Progenitor cell of endocrine pancreas (in vitro differentiated cells): ENCODE measurements at regions not wholly inside any gene's neighbourhood (a gene's known extent, or its start where the extent isn't known, plus 50 kb on each side); places are given as distances from the start of the nearest gene placed in this dataset.
A peak's percentile ranks its signal among the peaks of the same experiment; 100 is the strongest.

Experiments
- DNase-seq: peaks from one replicate; pipeline ENCODE4 v3.0.0; 2021; ENCODE audit warnings: low spot score; ENCODE audit not compliant: unreplicated experiment
- H3K27ac Mint-ChIP-seq: 2 replicates; pipeline ENCODE4 v1.8.0; 2021; ENCODE audit warnings: mild to moderate bottlenecking, moderate library complexity, mixed read lengths
- H3K27me3 Mint-ChIP-seq: 2 replicates; pipeline ENCODE4 v1.8.0; 2021; ENCODE audit warnings: mixed read lengths
- H3K36me3 Mint-ChIP-seq: 2 replicates; pipeline ENCODE4 v1.8.0; 2022; ENCODE audit warnings: mixed read lengths; ENCODE audit not compliant: insufficient read depth
- H3K4me1 Mint-ChIP-seq: 2 replicates; pipeline ENCODE4 v1.8.0; 2021; ENCODE audit warnings: low read depth, mixed read lengths
- H3K4me3 Mint-ChIP-seq: 2 replicates; pipeline ENCODE4 v1.8.0; 2021; ENCODE audit warnings: low read depth, mild to moderate bottlenecking, moderate library complexity, mixed read lengths
- H3K9me3 Mint-ChIP-seq: 2 replicates; pipeline ENCODE4 v1.8.0; 2021; ENCODE audit warnings: low read depth, mixed read lengths
- TF ChIP-seq, protein P1 (sequence below): fragments of 200-600 bp; sonication (generic); IDR thresholded peaks from one replicate; pipeline ENCODE4 v1.5.0; 2021; ENCODE audit warnings: antibody characterized with exemption, mild to moderate bottlenecking; ENCODE audit not compliant: unreplicated experiment

- H3K36me3 Mint-ChIP-seq = no peaks in the 10 kb centered on the region
- no peak for DNase-seq
- peak overlapping the region; percentile 93 for H3K27ac Mint-ChIP-seq
- H3K9me3 Mint-ChIP-seq = peaks cover 7% of the 10 kb centered on the region
- H3K4me1 Mint-ChIP-seq = peaks cover 34% of the 10 kb centered on the region
- H3K27me3 Mint-ChIP-seq = no peaks in the 10 kb centered on the region
- TF ChIP-seq, protein P1, sequence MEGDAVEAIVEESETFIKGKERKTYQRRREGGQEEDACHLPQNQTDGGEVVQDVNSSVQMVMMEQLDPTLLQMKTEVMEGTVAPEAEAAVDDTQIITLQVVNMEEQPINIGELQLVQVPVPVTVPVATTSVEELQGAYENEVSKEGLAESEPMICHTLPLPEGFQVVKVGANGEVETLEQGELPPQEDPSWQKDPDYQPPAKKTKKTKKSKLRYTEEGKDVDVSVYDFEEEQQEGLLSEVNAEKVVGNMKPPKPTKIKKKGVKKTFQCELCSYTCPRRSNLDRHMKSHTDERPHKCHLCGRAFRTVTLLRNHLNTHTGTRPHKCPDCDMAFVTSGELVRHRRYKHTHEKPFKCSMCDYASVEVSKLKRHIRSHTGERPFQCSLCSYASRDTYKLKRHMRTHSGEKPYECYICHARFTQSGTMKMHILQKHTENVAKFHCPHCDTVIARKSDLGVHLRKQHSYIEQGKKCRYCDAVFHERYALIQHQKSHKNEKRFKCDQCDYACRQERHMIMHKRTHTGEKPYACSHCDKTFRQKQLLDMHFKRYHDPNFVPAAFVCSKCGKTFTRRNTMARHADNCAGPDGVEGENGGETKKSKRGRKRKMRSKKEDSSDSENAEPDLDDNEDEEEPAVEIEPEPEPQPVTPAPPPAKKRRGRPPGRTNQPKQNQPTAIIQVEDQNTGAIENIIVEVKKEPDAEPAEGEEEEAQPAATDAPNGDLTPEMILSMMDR = no peak
- peak overlapping the region; percentile 31 for H3K4me3 Mint-ChIP-seq
Observed at GRCh38 chr7:4436936-4437335, 245.2 kb upstream of the FOXK1 start.

DNA sequence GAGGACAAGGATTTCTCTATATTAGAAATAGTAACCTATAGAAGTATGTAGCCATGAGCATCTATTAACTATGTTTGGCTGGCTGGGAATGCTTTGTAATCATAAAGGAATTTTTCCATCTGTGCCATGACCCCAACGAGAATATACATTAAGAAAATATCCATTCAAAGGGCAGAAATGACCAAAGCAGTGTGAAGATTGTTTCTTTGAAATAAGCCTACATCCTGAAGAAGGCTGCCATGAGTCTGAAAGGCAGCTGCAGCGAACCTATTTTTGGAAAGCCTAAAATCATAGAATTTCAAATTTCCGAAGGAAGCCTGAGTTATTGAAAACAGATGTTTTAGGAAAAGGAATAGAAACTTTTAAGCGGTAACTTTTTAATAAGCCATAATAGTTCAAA, 244.2 kb upstream of the FOXK1 start:
- Mint-ChIP-seq H3K4me1 (peaks cover 34% of the 10 kb centered on the region), H3K27ac (no peak overlapping the region), H3K27me3 (no peaks in the 10 kb centered on the region), H3K9me3 (peaks cover 4% of the 10 kb centered on the region), H3K36me3 (no peaks in the 10 kb centered on the region), H3K4me3 (no peak overlapping the region)
- no peak for DNase-seq
- TF ChIP-seq, protein P1 = no peak

- Mint-ChIP-seq H3K9me3 (peaks cover 4% of the 10 kb centered on the region), H3K27me3 (no peaks in the 10 kb centered on the region), H3K4me1 (peaks cover 36% of the 10 kb centered on the region), H3K36me3 (no peaks in the 10 kb centered on the region), H3K4me3 (no peak overlapping the region), H3K27ac (no peak overlapping the region)
- TF ChIP-seq, protein P1 = no peak
- no peak for DNase-seq
Observed at GRCh38 chr7:4438723-4439245, 243.3 kb upstream of the FOXK1 start.

DNA sequence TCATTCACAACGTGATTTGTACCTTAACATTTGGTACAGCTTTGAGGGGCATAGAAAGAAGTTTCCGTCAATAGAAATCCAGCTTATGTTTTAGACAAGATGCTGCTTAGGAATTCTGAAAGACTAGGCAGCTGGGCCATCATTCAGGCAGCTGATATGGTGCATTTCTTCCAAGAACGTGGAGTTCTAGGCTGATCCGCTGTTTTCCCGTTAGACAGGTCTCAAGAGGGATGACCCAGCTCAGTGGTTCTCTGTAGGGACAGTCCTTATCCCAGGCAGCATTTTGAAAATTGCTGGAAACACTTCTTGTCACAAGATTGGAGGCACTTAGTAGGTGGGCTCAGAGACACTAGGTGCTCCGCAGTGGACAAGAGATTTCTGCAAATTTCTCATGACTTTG, 242.7 kb upstream of the FOXK1 start:
- Mint-ChIP-seq H3K36me3 (no peaks in the 10 kb centered on the region), H3K27ac (no peak overlapping the region), H3K4me1 (peaks cover 37% of the 10 kb centered on the region), H3K9me3 (peaks cover 4% of the 10 kb centered on the region), H3K4me3 (no peak overlapping the region), H3K27me3 (no peaks in the 10 kb centered on the region)
- TF ChIP-seq, protein P1 = no peak
- no peak for DNase-seq

GRCh38 chr7:4444106-4444505, 238.0 kb upstream of the FOXK1 start:
- DNase-seq = no peak
- Mint-ChIP-seq H3K27me3 (no peaks in the 10 kb centered on the region), H3K9me3 (peaks cover 2% of the 10 kb centered on the region), H3K4me1 (peaks cover 13% of the 10 kb centered on the region), H3K4me3 (no peak overlapping the region), H3K27ac (peak overlapping the region; percentile 87), H3K36me3 (no peaks in the 10 kb centered on the region)
- TF ChIP-seq, protein P1 = no peak
